Thyroid gland (tissue), 4 donors: ENCODE measurements at regions not wholly inside any gene's neighbourhood (a gene's known extent, or its start where the extent isn't known, plus 50 kb on each side); places are given as distances from the start of the nearest gene placed in this dataset.
A peak's percentile ranks its signal among the peaks of the same experiment; 100 is the strongest.
"Not testable (repeated sequence)": the region's sequence is repeated elsewhere in the genome, so short reads cannot be mapped to it uniquely, and the experiment has no call there.

Source experiments
- DNase-seq, 2 donors: peaks; one replicate each; pipeline ENCODE4 v3.0.0-alpha.2; 2019
- H3K27ac ChIP-seq, 3 donors: fragments of 200-600 bp; sonication (generic); 1 replicate in 2 of 3; 2 replicates in 1 of 3; pipeline ENCODE4 v1.5.1; 2016 to 2019; ENCODE audit warnings: mild to moderate bottlenecking in 1 of 3, moderate library complexity in 1 of 3
- H3K27me3 ChIP-seq: fragments of 200-600 bp; sonication (generic); one replicate; pipeline ENCODE4 v1.5.1; 2019
- H3K36me3 ChIP-seq, 2 donors: fragments of 200-600 bp; sonication (generic); one replicate each; pipeline ENCODE4 v1.5.1; 2016 to 2019
- H3K4me1 ChIP-seq, 2 donors: fragments of 200-600 bp; sonication (generic); one replicate each; pipeline ENCODE4 v1.5.1; 2017 to 2019
- H3K4me3 ChIP-seq, 3 donors: fragments of 200-600 bp; sonication (generic); replicated peaks in 1 of 3; 1 replicate in 2 of 3; 2 replicates in 1 of 3; pipeline ENCODE4 v1.5.1; 2016; ENCODE audit warnings: mild to moderate bottlenecking in 1 of 3
- H3K9me3 ChIP-seq: fragments of 200-600 bp; sonication (generic); one replicate; pipeline ENCODE4 v1.5.1; 2017
- POLR2A ChIP-seq, 2 donors: fragments of 450-650 bp; IDR thresholded peaks; one replicate each; pipeline ENCODE4 v1.6.1; 2017; ENCODE audit warnings: antibody characterized with exemption in 2 of 2, mild to moderate bottlenecking in 2 of 2, moderate library complexity in 1 of 2
- WGBS, 2 donors: methylation state at CpG; one replicate each; pipeline ENCODE4 v1.1.5; 2017; 5-methylcytosine and 5-hydroxymethylcytosine counted together
- intact Hi-C: fragments of 100-400 bp; cut with DNase I; formaldehyde crosslinking; loops from one replicate; pipeline ENCODE4 v1.15.1; 2023
- TF ChIP-seq, protein P1 (sequence below), 6 experiments: fragments of 200-600 bp in 3 of 6; fragments of 450-650 bp in 3 of 6; sonication (generic) in 3 of 6; IDR thresholded peaks; one replicate each; pipeline ENCODE4 v1.5.1; 2016 to 2019; ENCODE audit warnings: antibody characterized with exemption in 6 of 6, mild to moderate bottlenecking in 2 of 6, inconsistent platforms in 1 of 6, moderate library complexity in 1 of 6

DNA sequence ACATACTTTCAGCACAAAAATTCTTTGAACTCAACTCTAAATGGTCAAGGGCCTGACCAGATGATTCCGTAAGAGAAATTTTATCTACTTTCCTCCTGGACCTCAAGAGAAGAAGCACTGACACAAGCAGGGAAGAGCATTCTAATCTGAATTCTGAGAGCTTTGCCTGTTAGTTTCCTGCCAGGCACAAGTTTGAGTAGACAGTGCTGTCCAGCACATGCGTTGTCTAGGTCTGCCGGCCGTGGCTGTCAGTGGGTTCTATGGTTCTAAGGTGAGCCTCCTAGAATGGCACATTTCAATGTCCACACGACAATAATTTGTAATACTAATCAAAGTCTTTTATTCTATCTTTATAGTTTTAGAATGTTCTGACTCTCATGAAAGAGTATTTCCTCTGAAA, 91.9 kb downstream of the RFPL4B start:
- no peak for DNase-seq
- Histone ChIP-seq H3K27me3 (no peaks in the 10 kb centered on the region), H3K27ac (no peak overlapping the region), H3K4me3 (no peak overlapping the region), H3K9me3 (no peaks in the 10 kb centered on the region), H3K4me1 (peaks cover 27 to 28% of the 10 kb centered on the region in 2 donors), H3K36me3 (no peaks in the 10 kb centered on the region)
- TF ChIP-seq, protein P1, sequence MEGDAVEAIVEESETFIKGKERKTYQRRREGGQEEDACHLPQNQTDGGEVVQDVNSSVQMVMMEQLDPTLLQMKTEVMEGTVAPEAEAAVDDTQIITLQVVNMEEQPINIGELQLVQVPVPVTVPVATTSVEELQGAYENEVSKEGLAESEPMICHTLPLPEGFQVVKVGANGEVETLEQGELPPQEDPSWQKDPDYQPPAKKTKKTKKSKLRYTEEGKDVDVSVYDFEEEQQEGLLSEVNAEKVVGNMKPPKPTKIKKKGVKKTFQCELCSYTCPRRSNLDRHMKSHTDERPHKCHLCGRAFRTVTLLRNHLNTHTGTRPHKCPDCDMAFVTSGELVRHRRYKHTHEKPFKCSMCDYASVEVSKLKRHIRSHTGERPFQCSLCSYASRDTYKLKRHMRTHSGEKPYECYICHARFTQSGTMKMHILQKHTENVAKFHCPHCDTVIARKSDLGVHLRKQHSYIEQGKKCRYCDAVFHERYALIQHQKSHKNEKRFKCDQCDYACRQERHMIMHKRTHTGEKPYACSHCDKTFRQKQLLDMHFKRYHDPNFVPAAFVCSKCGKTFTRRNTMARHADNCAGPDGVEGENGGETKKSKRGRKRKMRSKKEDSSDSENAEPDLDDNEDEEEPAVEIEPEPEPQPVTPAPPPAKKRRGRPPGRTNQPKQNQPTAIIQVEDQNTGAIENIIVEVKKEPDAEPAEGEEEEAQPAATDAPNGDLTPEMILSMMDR (IDR thresholded peaks at IDR 0.05), result no peak
- no peak for TF ChIP-seq POLR2A (IDR thresholded peaks at IDR 0.05)
- WGBS, 2 donors, result 73 to 76% methylated on average over 5 of the region's 5 CpGs
- intact Hi-C loops, result no loop called here

DNA sequence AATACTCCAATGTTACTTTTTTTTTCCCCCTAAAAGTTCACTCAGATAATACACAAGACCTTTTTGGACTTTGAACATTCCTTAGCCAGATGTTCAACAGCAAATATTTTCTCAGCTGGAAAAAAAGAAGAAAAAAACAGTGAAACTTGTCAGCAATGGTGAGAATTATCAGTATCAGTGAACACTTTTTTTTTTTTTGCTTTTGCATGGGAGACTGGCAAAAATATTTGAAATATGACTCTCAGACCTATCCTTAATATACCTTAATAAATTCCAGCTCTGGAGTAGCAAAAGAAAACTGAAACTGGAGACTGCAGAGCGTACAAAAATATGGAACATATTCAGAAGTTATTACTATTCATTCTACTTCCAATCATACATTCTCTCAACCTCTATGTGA, 92.3 kb downstream of the RFPL4B start:
- Histone ChIP-seq H3K9me3 (no peaks in the 10 kb centered on the region), H3K36me3 (no peaks in the 10 kb centered on the region), H3K4me1 (peaks cover 28 to 32% of the 10 kb centered on the region in 2 donors), H3K4me3 (no peak overlapping the region), H3K27me3 (no peaks in the 10 kb centered on the region), H3K27ac (no peak overlapping the region)
- TF ChIP-seq, protein P1 (IDR thresholded peaks at IDR 0.05), result no peak
- no peak for TF ChIP-seq POLR2A (IDR thresholded peaks at IDR 0.05)
- intact Hi-C loops, result no loop called here
- no peak for DNase-seq
- WGBS, 2 donors, result 92 to 95% methylated on average over 1 of the region's 1 CpG

GRCh38 chr6:112441607-112442006, 94.5 kb downstream of the RFPL4B start:
- DNase-seq, result no peak
- H3K27me3 ChIP-seq, result no peaks in the 10 kb centered on the region
- no peaks in the 10 kb centered on the region for H3K9me3 ChIP-seq
- H3K4me3 ChIP-seq, result no peak overlapping the region
- H3K27ac ChIP-seq, result peak overlapping the region; percentile 68 to 87 (median 82)
- intact Hi-C loops, result no loop called here
- H3K4me1 ChIP-seq, result peaks cover 28 to 32% of the 10 kb centered on the region in 2 donors
- 31 to 48% methylated on average over 1 of the region's 1 CpG for WGBS, 2 donors
- no peaks in the 10 kb centered on the region for H3K36me3 ChIP-seq
- TF ChIP-seq, protein P1 (IDR thresholded peaks at IDR 0.05), result no peak
- TF ChIP-seq POLR2A (IDR thresholded peaks at IDR 0.05), result no peak

- Histone ChIP-seq H3K27ac (peak overlapping the region; percentile 68 to 87 (median 82)), H3K9me3 (no peaks in the 10 kb centered on the region), H3K36me3 (no peaks in the 10 kb centered on the region), H3K4me3 (no peak overlapping the region), H3K4me1 (peaks cover 28 to 32% of the 10 kb centered on the region in 2 donors), H3K27me3 (no peaks in the 10 kb centered on the region)
- DNase-seq, result peak; percentile 59 to 60
- TF ChIP-seq, protein P1 (IDR thresholded peaks at IDR 0.05), result no peak
- no peak for TF ChIP-seq POLR2A (IDR thresholded peaks at IDR 0.05)
- 40 to 46% methylated on average over 6 of the region's 6 CpGs for WGBS, 2 donors
- intact Hi-C loops, result no loop called here
Measured at GRCh38 chr6:112443179-112444065, 96.3 kb downstream of the RFPL4B start.

DNA sequence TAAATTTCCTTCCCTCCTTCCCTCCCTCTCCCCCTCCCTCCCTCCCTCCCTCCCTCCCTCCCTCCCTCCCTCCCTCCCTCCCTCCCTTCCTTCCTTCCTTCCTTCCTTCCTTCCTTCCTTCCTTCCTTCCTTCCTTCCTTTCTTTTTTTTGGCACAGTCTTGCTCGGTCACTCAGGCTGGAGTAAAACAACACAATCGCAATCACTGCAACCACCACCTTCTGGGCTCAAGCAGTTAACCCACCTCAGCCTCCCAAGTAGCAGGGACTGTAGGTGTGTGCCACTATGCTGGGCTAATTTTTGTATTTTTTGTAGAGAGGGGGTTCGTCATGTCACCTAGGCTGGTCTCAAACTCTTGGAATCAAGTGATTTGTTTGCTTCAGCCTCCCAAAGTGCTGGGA, 101.7 kb downstream of the RFPL4B start:
- not testable (repeated sequence) for H3K27ac ChIP-seq

More for the DNA sequence above, 101.7 kb downstream of the RFPL4B start:
- intact Hi-C loops, H3K9me3 ChIP-seq, H3K36me3 ChIP-seq, H3K4me1 ChIP-seq, H3K27me3 ChIP-seq, H3K4me3 ChIP-seq, DNase-seq: not testable (repeated sequence)
- 88 to 97% methylated on average over 3 of the region's 3 CpGs for WGBS, 2 donors
